ENCODE measurements at regions not wholly inside any gene's neighbourhood (a gene's known extent, or its start where the extent isn't known, plus 50 kb on each side); places are given as distances from the start of the nearest gene placed in this dataset.
"Not testable (repeated sequence)": the region's sequence is repeated elsewhere in the genome, so short reads cannot be mapped to it uniquely, and the experiment has no call there.

- not testable (repeated sequence) for H2AK5ac ChIP-seq (ENCODE audit: low read length); H3K79me2 ChIP-seq (ENCODE audit: control insufficient read depth, insufficient read depth, low read length, poor library complexity); H3K79me1 ChIP-seq (ENCODE audit: low read length); H4K8ac ChIP-seq (ENCODE audit: low read depth, low read length); DNase-seq; H3K4ac ChIP-seq (ENCODE audit: low read depth, low read length); H2BK5ac ChIP-seq (ENCODE audit: low read depth, low read length, poor library complexity); H3K14ac ChIP-seq (ENCODE audit: low read length); H4K91ac ChIP-seq (ENCODE audit: low read depth, low read length); H4K12ac ChIP-seq (ENCODE audit: low read depth, low read length); H3K4me2 ChIP-seq (ENCODE audit: low read length); H3K9me3 ChIP-seq (ENCODE audit: insufficient read depth, low read depth, low read length); H3K27ac ChIP-seq (ENCODE audit: low read depth, low read length); H3K23ac ChIP-seq (ENCODE audit: low read length); H3K9ac ChIP-seq (ENCODE audit: low read length); H2AFZ ChIP-seq (ENCODE audit: insufficient read depth, low read length, poor library complexity); H3K36me3 ChIP-seq (ENCODE audit: control insufficient read depth in 1 of 2, insufficient read depth in 2 of 2, low read length in 2 of 2); H3K18ac ChIP-seq (ENCODE audit: low read length); H3K27me3 ChIP-seq (ENCODE audit: insufficient read depth, low read length); H3K4me3 ChIP-seq (ENCODE audit: low read depth, low read length); H3K4me1 ChIP-seq (ENCODE audit: control insufficient read depth in 1 of 2, insufficient read depth in 2 of 2, low read length in 2 of 2); H2BK12ac ChIP-seq (ENCODE audit: low read length); H2BK120ac ChIP-seq (ENCODE audit: insufficient read depth, low read length, poor library complexity)
- no CpG with 5 or more reads among the region's 3 CpGs for WGBS (ENCODE audit: extremely low coverage, insufficient coverage, insufficient read length)
Measured at GRCh38 chr14:19330678-19331077, 103.5 kb downstream of the POTEG start.

GRCh38 chr14:19337232-19338059 lies 96.7 kb downstream of the POTEG start:
- not testable (repeated sequence) for H2AFZ ChIP-seq (ENCODE audit: insufficient read depth, low read length, poor library complexity); H3K23ac ChIP-seq (ENCODE audit: low read length); H3K14ac ChIP-seq (ENCODE audit: low read length); H2BK12ac ChIP-seq (ENCODE audit: low read length); H3K4me3 ChIP-seq (ENCODE audit: low read depth, low read length); H2BK120ac ChIP-seq (ENCODE audit: insufficient read depth, low read length, poor library complexity); H2BK5ac ChIP-seq (ENCODE audit: low read depth, low read length, poor library complexity); H3K79me2 ChIP-seq (ENCODE audit: control insufficient read depth, insufficient read depth, low read length, poor library complexity); H3K79me1 ChIP-seq (ENCODE audit: low read length); H3K4ac ChIP-seq (ENCODE audit: low read depth, low read length); H3K27me3 ChIP-seq (ENCODE audit: insufficient read depth, low read length); DNase-seq; H4K12ac ChIP-seq (ENCODE audit: low read depth, low read length); H4K8ac ChIP-seq (ENCODE audit: low read depth, low read length); H3K18ac ChIP-seq (ENCODE audit: low read length); H3K4me2 ChIP-seq (ENCODE audit: low read length); H3K9ac ChIP-seq (ENCODE audit: low read length); H3K27ac ChIP-seq (ENCODE audit: low read depth, low read length); H3K9me3 ChIP-seq (ENCODE audit: insufficient read depth, low read depth, low read length); H3K4me1 ChIP-seq (ENCODE audit: control insufficient read depth in 1 of 2, insufficient read depth in 2 of 2, low read length in 2 of 2); H3K36me3 ChIP-seq (ENCODE audit: control insufficient read depth in 1 of 2, insufficient read depth in 2 of 2, low read length in 2 of 2); H4K91ac ChIP-seq (ENCODE audit: low read depth, low read length); H2AK5ac ChIP-seq (ENCODE audit: low read length)
- WGBS (ENCODE audit: extremely low coverage, insufficient coverage, insufficient read length) = no CpG with 5 or more reads among the region's 49 CpGs

GRCh38 chr14:19338060-19338372 lies 96.1 kb downstream of the POTEG start:
- not testable (repeated sequence) for H2AFZ ChIP-seq (ENCODE audit: insufficient read depth, low read length, poor library complexity); H4K12ac ChIP-seq (ENCODE audit: low read depth, low read length); H4K91ac ChIP-seq (ENCODE audit: low read depth, low read length); H3K27ac ChIP-seq (ENCODE audit: low read depth, low read length); H3K9ac ChIP-seq (ENCODE audit: low read length); H3K36me3 ChIP-seq (ENCODE audit: control insufficient read depth in 1 of 2, insufficient read depth in 2 of 2, low read length in 2 of 2); H2BK120ac ChIP-seq (ENCODE audit: insufficient read depth, low read length, poor library complexity); H3K4me3 ChIP-seq (ENCODE audit: low read depth, low read length); H2AK5ac ChIP-seq (ENCODE audit: low read length); H3K14ac ChIP-seq (ENCODE audit: low read length); DNase-seq; H3K4me1 ChIP-seq (ENCODE audit: control insufficient read depth in 1 of 2, insufficient read depth in 2 of 2, low read length in 2 of 2); H3K4me2 ChIP-seq (ENCODE audit: low read length); H3K18ac ChIP-seq (ENCODE audit: low read length); H4K8ac ChIP-seq (ENCODE audit: low read depth, low read length); H2BK12ac ChIP-seq (ENCODE audit: low read length); H3K27me3 ChIP-seq (ENCODE audit: insufficient read depth, low read length); H3K9me3 ChIP-seq (ENCODE audit: insufficient read depth, low read depth, low read length); H3K79me1 ChIP-seq (ENCODE audit: low read length); H2BK5ac ChIP-seq (ENCODE audit: low read depth, low read length, poor library complexity); H3K79me2 ChIP-seq (ENCODE audit: control insufficient read depth, insufficient read depth, low read length, poor library complexity); H3K4ac ChIP-seq (ENCODE audit: low read depth, low read length); H3K23ac ChIP-seq (ENCODE audit: low read length)
- WGBS (ENCODE audit: extremely low coverage, insufficient coverage, insufficient read length) = no CpG with 5 or more reads among the region's 11 CpGs

GRCh38 chr14:19340976-19341375 lies 93.2 kb downstream of the POTEG start:
- no CpG with 5 or more reads among the region's 9 CpGs for WGBS (ENCODE audit: extremely low coverage, insufficient coverage, insufficient read length)
- H3K27ac ChIP-seq (ENCODE audit: low read depth, low read length); H3K79me2 ChIP-seq (ENCODE audit: control insufficient read depth, insufficient read depth, low read length, poor library complexity); H2AK5ac ChIP-seq (ENCODE audit: low read length); H3K4me2 ChIP-seq (ENCODE audit: low read length); H3K4ac ChIP-seq (ENCODE audit: low read depth, low read length); H3K79me1 ChIP-seq (ENCODE audit: low read length); H3K9ac ChIP-seq (ENCODE audit: low read length); H4K8ac ChIP-seq (ENCODE audit: low read depth, low read length); H3K14ac ChIP-seq (ENCODE audit: low read length); H4K12ac ChIP-seq (ENCODE audit: low read depth, low read length); H3K4me3 ChIP-seq (ENCODE audit: low read depth, low read length); H3K23ac ChIP-seq (ENCODE audit: low read length); H3K36me3 ChIP-seq (ENCODE audit: control insufficient read depth in 1 of 2, insufficient read depth in 2 of 2, low read length in 2 of 2); H3K4me1 ChIP-seq (ENCODE audit: control insufficient read depth in 1 of 2, insufficient read depth in 2 of 2, low read length in 2 of 2); H4K91ac ChIP-seq (ENCODE audit: low read depth, low read length); DNase-seq; H2AFZ ChIP-seq (ENCODE audit: insufficient read depth, low read length, poor library complexity); H3K27me3 ChIP-seq (ENCODE audit: insufficient read depth, low read length); H2BK120ac ChIP-seq (ENCODE audit: insufficient read depth, low read length, poor library complexity); H3K9me3 ChIP-seq (ENCODE audit: insufficient read depth, low read depth, low read length); H2BK12ac ChIP-seq (ENCODE audit: low read length); H2BK5ac ChIP-seq (ENCODE audit: low read depth, low read length, poor library complexity); H3K18ac ChIP-seq (ENCODE audit: low read length): not testable (repeated sequence)

Data from trophoblast cell (in vitro differentiated cells and primary cell).